ENCODE measurements at regions not wholly inside any gene's neighbourhood (a gene's known extent, or its start where the extent isn't known, plus 50 kb on each side); places are given as distances from the start of the nearest gene placed in this dataset.

- Histone ChIP-seq H3K4me1 (ENCODE audit: control insufficient read depth, insufficient read depth, low read length) (peaks cover 12% of the 10 kb centered on the region), H3K9me3 (ENCODE audit: control insufficient read depth, low read length) (no peaks in the 10 kb centered on the region), H3K4me3 (ENCODE audit: low read length) (no peak overlapping the region), H3K27me3 (replicated peaks; ENCODE audit: control insufficient read depth, insufficient read depth, low read length) (no peaks in the 10 kb centered on the region), H3K36me3 (ENCODE audit: control insufficient read depth, insufficient read depth, low read length, severe bottlenecking) (no peaks in the 10 kb centered on the region), H3K9ac (ENCODE audit: low read length) (no peak overlapping the region)
- DNase-seq (ENCODE audit: low read depth), result no peak
These were observed 91.3 kb downstream of the RWDD3 start for GRCh38 chr1:95325349-95325748.

- Histone ChIP-seq H3K9ac (ENCODE audit: low read length) (no peak overlapping the region), H3K36me3 (ENCODE audit: control insufficient read depth, insufficient read depth, low read length, severe bottlenecking) (no peaks in the 10 kb centered on the region), H3K27me3 (replicated peaks; ENCODE audit: control insufficient read depth, insufficient read depth, low read length) (no peaks in the 10 kb centered on the region), H3K9me3 (ENCODE audit: control insufficient read depth, low read length) (no peaks in the 10 kb centered on the region), H3K4me1 (ENCODE audit: control insufficient read depth, insufficient read depth, low read length) (peaks cover 10% of the 10 kb centered on the region), H3K4me3 (ENCODE audit: low read length) (no peak overlapping the region)
- DNase-seq (ENCODE audit: low read depth), result no peak
These were observed 92.0 kb downstream of the RWDD3 start for GRCh38 chr1:95326023-95326422.

- H3K4me3 ChIP-seq (ENCODE audit: low read length), result no peak overlapping the region
- no peaks in the 10 kb centered on the region for H3K4me1 ChIP-seq (ENCODE audit: control insufficient read depth, insufficient read depth, low read length)
- H3K9ac ChIP-seq (ENCODE audit: low read length), result no peak overlapping the region
- DNase-seq (ENCODE audit: low read depth), result no peak
- H3K27me3 ChIP-seq (replicated peaks; ENCODE audit: control insufficient read depth, insufficient read depth, low read length), result no peaks in the 10 kb centered on the region
- H3K9me3 ChIP-seq (ENCODE audit: control insufficient read depth, low read length), result no peaks in the 10 kb centered on the region
- H3K36me3 ChIP-seq (ENCODE audit: control insufficient read depth, insufficient read depth, low read length, severe bottlenecking), result no peaks in the 10 kb centered on the region
These were observed 98.7 kb downstream of the RWDD3 start for GRCh38 chr1:95332754-95333153.

GRCh38 chr1:95339377-95339776, 105.4 kb downstream of the RWDD3 start:
- H3K9me3 ChIP-seq (ENCODE audit: control insufficient read depth, low read length), result no peaks in the 10 kb centered on the region
- no peaks in the 10 kb centered on the region for H3K4me1 ChIP-seq (ENCODE audit: control insufficient read depth, insufficient read depth, low read length)
- H3K36me3 ChIP-seq (ENCODE audit: control insufficient read depth, insufficient read depth, low read length, severe bottlenecking), result no peaks in the 10 kb centered on the region
- no peaks in the 10 kb centered on the region for H3K27me3 ChIP-seq (replicated peaks; ENCODE audit: control insufficient read depth, insufficient read depth, low read length)
- no peak overlapping the region for H3K4me3 ChIP-seq (ENCODE audit: low read length)
- H3K9ac ChIP-seq (ENCODE audit: low read length), result no peak overlapping the region
- DNase-seq (ENCODE audit: low read depth), result no peak

GRCh38 chr1:95340061-95340460, 106.1 kb downstream of the RWDD3 start:
- no peak for DNase-seq (ENCODE audit: low read depth)
- Histone ChIP-seq H3K9me3 (ENCODE audit: control insufficient read depth, low read length) (no peaks in the 10 kb centered on the region), H3K36me3 (ENCODE audit: control insufficient read depth, insufficient read depth, low read length, severe bottlenecking) (no peaks in the 10 kb centered on the region), H3K27me3 (replicated peaks; ENCODE audit: control insufficient read depth, insufficient read depth, low read length) (no peaks in the 10 kb centered on the region), H3K4me3 (ENCODE audit: low read length) (no peak overlapping the region), H3K9ac (ENCODE audit: low read length) (no peak overlapping the region), H3K4me1 (ENCODE audit: control insufficient read depth, insufficient read depth, low read length) (no peaks in the 10 kb centered on the region)

- no peak for DNase-seq (ENCODE audit: low read depth)
- H3K9ac ChIP-seq (ENCODE audit: low read length), result no peak overlapping the region
- no peaks in the 10 kb centered on the region for H3K36me3 ChIP-seq (ENCODE audit: control insufficient read depth, insufficient read depth, low read length, severe bottlenecking)
- no peaks in the 10 kb centered on the region for H3K4me1 ChIP-seq (ENCODE audit: control insufficient read depth, insufficient read depth, low read length)
- no peaks in the 10 kb centered on the region for H3K9me3 ChIP-seq (ENCODE audit: control insufficient read depth, low read length)
- no peak overlapping the region for H3K4me3 ChIP-seq (ENCODE audit: low read length)
- peaks cover 3% of the 10 kb centered on the region for H3K27me3 ChIP-seq (replicated peaks; ENCODE audit: control insufficient read depth, insufficient read depth, low read length)
These were observed 118.8 kb downstream of the RWDD3 start for GRCh38 chr1:95352767-95353166.

GRCh38 chr1:95353194-95353593, 119.2 kb downstream of the RWDD3 start:
- Histone ChIP-seq H3K9ac (ENCODE audit: low read length) (no peak overlapping the region), H3K27me3 (replicated peaks; ENCODE audit: control insufficient read depth, insufficient read depth, low read length) (peaks cover 3% of the 10 kb centered on the region), H3K36me3 (ENCODE audit: control insufficient read depth, insufficient read depth, low read length, severe bottlenecking) (no peaks in the 10 kb centered on the region), H3K4me1 (ENCODE audit: control insufficient read depth, insufficient read depth, low read length) (no peaks in the 10 kb centered on the region), H3K4me3 (ENCODE audit: low read length) (no peak overlapping the region), H3K9me3 (ENCODE audit: control insufficient read depth, low read length) (no peaks in the 10 kb centered on the region)
- DNase-seq (ENCODE audit: low read depth), result no peak

- Histone ChIP-seq H3K4me3 (ENCODE audit: low read length) (no peak overlapping the region), H3K36me3 (ENCODE audit: control insufficient read depth, insufficient read depth, low read length, severe bottlenecking) (no peaks in the 10 kb centered on the region), H3K9me3 (ENCODE audit: control insufficient read depth, low read length) (no peaks in the 10 kb centered on the region), H3K4me1 (ENCODE audit: control insufficient read depth, insufficient read depth, low read length) (no peaks in the 10 kb centered on the region), H3K9ac (ENCODE audit: low read length) (no peak overlapping the region), H3K27me3 (replicated peaks; ENCODE audit: control insufficient read depth, insufficient read depth, low read length) (peaks cover 5% of the 10 kb centered on the region)
- no peak for DNase-seq (ENCODE audit: low read depth)
These were observed 130.5 kb downstream of the RWDD3 start for GRCh38 chr1:95364546-95364945.

GRCh38 chr1:95366498-95366897, 132.5 kb downstream of the RWDD3 start:
- no peaks in the 10 kb centered on the region for H3K27me3 ChIP-seq (replicated peaks; ENCODE audit: control insufficient read depth, insufficient read depth, low read length)
- DNase-seq (ENCODE audit: low read depth), result no peak
- no peak overlapping the region for H3K9ac ChIP-seq (ENCODE audit: low read length)
- H3K4me3 ChIP-seq (ENCODE audit: low read length), result no peak overlapping the region
- no peaks in the 10 kb centered on the region for H3K4me1 ChIP-seq (ENCODE audit: control insufficient read depth, insufficient read depth, low read length)
- H3K36me3 ChIP-seq (ENCODE audit: control insufficient read depth, insufficient read depth, low read length, severe bottlenecking), result no peaks in the 10 kb centered on the region
- no peaks in the 10 kb centered on the region for H3K9me3 ChIP-seq (ENCODE audit: control insufficient read depth, low read length)

GRCh38 chr1:95368178-95368577, 134.2 kb downstream of the RWDD3 start:
- Histone ChIP-seq H3K36me3 (ENCODE audit: control insufficient read depth, insufficient read depth, low read length, severe bottlenecking) (no peaks in the 10 kb centered on the region), H3K4me3 (ENCODE audit: low read length) (no peak overlapping the region), H3K4me1 (ENCODE audit: control insufficient read depth, insufficient read depth, low read length) (no peaks in the 10 kb centered on the region), H3K9ac (ENCODE audit: low read length) (no peak overlapping the region), H3K9me3 (ENCODE audit: control insufficient read depth, low read length) (no peaks in the 10 kb centered on the region), H3K27me3 (replicated peaks; ENCODE audit: control insufficient read depth, insufficient read depth, low read length) (no peaks in the 10 kb centered on the region)
- no peak for DNase-seq (ENCODE audit: low read depth)

GRCh38 chr1:95369985-95370690, 136.1 kb downstream of the RWDD3 start:
- Histone ChIP-seq H3K9ac (ENCODE audit: low read length) (no peak overlapping the region), H3K27me3 (replicated peaks; ENCODE audit: control insufficient read depth, insufficient read depth, low read length) (no peaks in the 10 kb centered on the region), H3K4me1 (ENCODE audit: control insufficient read depth, insufficient read depth, low read length) (no peaks in the 10 kb centered on the region), H3K36me3 (ENCODE audit: control insufficient read depth, insufficient read depth, low read length, severe bottlenecking) (no peaks in the 10 kb centered on the region), H3K4me3 (ENCODE audit: low read length) (no peak overlapping the region), H3K9me3 (ENCODE audit: control insufficient read depth, low read length) (no peaks in the 10 kb centered on the region)
- DNase-seq (ENCODE audit: low read depth), result no peak

All from adipocyte (in vitro differentiated cells).